Stimulated activated CD8-positive, alpha-beta memory T cell treated with anti-CD3 and anti-CD28 coated beads, Interleukin-7, amount 100 ng/mL, for 48 hours (primary cell): ENCODE measurements at regions not wholly inside any gene's neighbourhood (a gene's known extent, or its start where the extent isn't known, plus 50 kb on each side); places are given as distances from the start of the nearest gene placed in this dataset.
"Not testable (repeated sequence)": the region's sequence is repeated elsewhere in the genome, so short reads cannot be mapped to it uniquely, and the experiment has no call there.

Experiments used
- DNase-seq, 2 donors: peaks; one replicate each; pipeline ENCODE4 v3.0.0-alpha.2; 2020; ENCODE audit warnings: low read depth in 1 of 2; ENCODE audit errors: extremely low read depth in 1 of 2

GRCh38 chr14:86217523-86217922 lies 687.6 kb downstream of the FLRT2 start:
- no peak for DNase-seq

GRCh38 chr14:86203843-86204242 lies 673.9 kb downstream of the FLRT2 start:
- DNase-seq: no peak

- no peak for DNase-seq
Measured at GRCh38 chr14:86196471-86196870, 666.5 kb downstream of the FLRT2 start.

- DNase-seq: no peak
Measured at GRCh38 chr14:86193756-86194155, 663.8 kb downstream of the FLRT2 start.

- DNase-seq: no peak
Measured at GRCh38 chr14:86179980-86180379, 650.0 kb downstream of the FLRT2 start.

- DNase-seq: no peak
Measured at GRCh38 chr14:86168371-86168770, 638.4 kb downstream of the FLRT2 start.

- DNase-seq: no peak
Measured at GRCh38 chr14:86166541-86166940, 636.6 kb downstream of the FLRT2 start.

GRCh38 chr14:86153480-86153879 lies 623.5 kb downstream of the FLRT2 start:
- no peak for DNase-seq

- DNase-seq: no peak
Measured at GRCh38 chr14:86143248-86143647, 613.3 kb downstream of the FLRT2 start.

- DNase-seq: no peak
Measured at GRCh38 chr14:86141966-86142365, 612.0 kb downstream of the FLRT2 start.

GRCh38 chr14:86129426-86129825 lies 599.5 kb downstream of the FLRT2 start:
- no peak for DNase-seq

- no peak for DNase-seq
Measured at GRCh38 chr14:86124328-86124727, 594.4 kb downstream of the FLRT2 start.

- no peak for DNase-seq
Measured at GRCh38 chr14:86115972-86116371, 586.0 kb downstream of the FLRT2 start.

- not testable (repeated sequence) for DNase-seq
Measured at GRCh38 chr14:86110871-86111270, 580.9 kb downstream of the FLRT2 start.

- no peak for DNase-seq
Measured at GRCh38 chr14:86104691-86105265, 574.8 kb downstream of the FLRT2 start.

GRCh38 chr14:86094512-86094911 lies 564.6 kb downstream of the FLRT2 start:
- no peak for DNase-seq

- no peak for DNase-seq
Measured at GRCh38 chr14:86091811-86092210, 561.9 kb downstream of the FLRT2 start.

GRCh38 chr14:86088156-86088555 lies 558.2 kb downstream of the FLRT2 start:
- DNase-seq: no peak

- no peak for DNase-seq
Measured at GRCh38 chr14:86087377-86087776, 557.4 kb downstream of the FLRT2 start.

- DNase-seq: no peak
Measured at GRCh38 chr14:86086962-86087361, 557.0 kb downstream of the FLRT2 start.

GRCh38 chr14:86084097-86084496 lies 554.2 kb downstream of the FLRT2 start:
- no peak for DNase-seq

GRCh38 chr14:86083616-86084015 lies 553.7 kb downstream of the FLRT2 start:
- no peak for DNase-seq

GRCh38 chr14:86072116-86072894 lies 542.4 kb downstream of the FLRT2 start:
- no peak for DNase-seq
